ENCODE measurements at regions not wholly inside any gene's neighbourhood (a gene's known extent, or its start where the extent isn't known, plus 50 kb on each side); places are given as distances from the start of the nearest gene placed in this dataset.
"Not testable (repeated sequence)": the region's sequence is repeated elsewhere in the genome, so short reads cannot be mapped to it uniquely, and the experiment has no call there.

GRCh38 chr7:79683916-79684315, 230.4 kb upstream of the MAGI2 start:
- intact Hi-C loops (cut with micrococcal nuclease), result no loop called here
- DNase-seq (no peak), ATAC-seq (no peak)

- DNase-seq (no peak), ATAC-seq (no peak)
- intact Hi-C loops (cut with micrococcal nuclease), result no loop called here
Observed at GRCh38 chr7:79683185-79683890, 229.9 kb upstream of the MAGI2 start.

GRCh38 chr7:79681454-79681853, 228.0 kb upstream of the MAGI2 start:
- intact Hi-C loops (cut with micrococcal nuclease), result no loop called here
- ATAC-seq, result no peak
- DNase-seq, result no peak

- intact Hi-C loops (cut with micrococcal nuclease), result no loop called here
- no peak for DNase-seq
- no peak for ATAC-seq
Observed at GRCh38 chr7:79673969-79674368, 220.5 kb upstream of the MAGI2 start.

GRCh38 chr7:79673421-79673820, 220.0 kb upstream of the MAGI2 start:
- DNase-seq (no peak), ATAC-seq (no peak)
- intact Hi-C loops (cut with micrococcal nuclease), result no loop called here

GRCh38 chr7:79668292-79668691, 214.8 kb upstream of the MAGI2 start:
- intact Hi-C loops (cut with micrococcal nuclease), result no loop called here
- DNase-seq, result no peak
- ATAC-seq, result no peak

- ATAC-seq, result no peak
- intact Hi-C loops (cut with micrococcal nuclease), result no loop called here
Observed at GRCh38 chr7:79666472-79666871, 213.0 kb upstream of the MAGI2 start.

GRCh38 chr7:79664884-79665676, 211.6 kb upstream of the MAGI2 start:
- ATAC-seq (peak; percentile 95), DNase-seq (peak; percentile 58)
- intact Hi-C loops (cut with micrococcal nuclease), result no loop called here

More at GRCh38 chr7:79666472-79666871, 213.0 kb upstream of the MAGI2 start:
- no peak for DNase-seq

GRCh38 chr7:79658304-79658703, 204.8 kb upstream of the MAGI2 start:
- no peak for DNase-seq
- no peak for ATAC-seq
- intact Hi-C loops (cut with micrococcal nuclease), result no loop called here

GRCh38 chr7:79653136-79653631, 199.7 kb upstream of the MAGI2 start:
- ATAC-seq (no peak), DNase-seq (no peak)
- intact Hi-C loops (cut with micrococcal nuclease), result no loop called here

- intact Hi-C loops (cut with micrococcal nuclease), result no loop called here
- ATAC-seq (no peak), DNase-seq (no peak)
Observed at GRCh38 chr7:79652619-79653018, 199.2 kb upstream of the MAGI2 start.

GRCh38 chr7:79647711-79648110, 194.2 kb upstream of the MAGI2 start:
- no peak for DNase-seq
- intact Hi-C loops (cut with micrococcal nuclease), result no loop called here

GRCh38 chr7:79646278-79646677, 192.8 kb upstream of the MAGI2 start:
- intact Hi-C loops (cut with micrococcal nuclease), result no loop called here
- DNase-seq, result no peak
- ATAC-seq, result no peak

More at GRCh38 chr7:79647711-79648110, 194.2 kb upstream of the MAGI2 start:
- no peak for ATAC-seq

GRCh38 chr7:79636849-79637248, 183.4 kb upstream of the MAGI2 start:
- no peak for DNase-seq
- ATAC-seq, result no peak
- intact Hi-C loops (cut with micrococcal nuclease), result no loop called here

GRCh38 chr7:79625921-79626320, 172.5 kb upstream of the MAGI2 start:
- DNase-seq; intact Hi-C loops (cut with micrococcal nuclease); ATAC-seq: not testable (repeated sequence)

- ATAC-seq, result no peak
- intact Hi-C loops (cut with micrococcal nuclease), result no loop called here
- no peak for DNase-seq
Observed at GRCh38 chr7:79624336-79624735, 170.9 kb upstream of the MAGI2 start.

GRCh38 chr7:79622781-79623180, 169.3 kb upstream of the MAGI2 start:
- ATAC-seq (no peak), DNase-seq (no peak)
- intact Hi-C loops (cut with micrococcal nuclease), result no loop called here

- no peak for ATAC-seq
- DNase-seq, result no peak
- intact Hi-C loops (cut with micrococcal nuclease), result no loop called here
Observed at GRCh38 chr7:79620291-79620690, 166.8 kb upstream of the MAGI2 start.

- ATAC-seq (no peak), DNase-seq (no peak)
- intact Hi-C loops (cut with micrococcal nuclease), result no loop called here
Observed at GRCh38 chr7:79619216-79619615, 165.7 kb upstream of the MAGI2 start.

GRCh38 chr7:79615871-79616640, 162.6 kb upstream of the MAGI2 start:
- DNase-seq, result no peak
- ATAC-seq, result no peak
- intact Hi-C loops (cut with micrococcal nuclease), result no loop called here
